PC-3 (cell line): ENCODE measurements at regions not wholly inside any gene's neighbourhood (a gene's known extent, or its start where the extent isn't known, plus 50 kb on each side); places are given as distances from the start of the nearest gene placed in this dataset.

Experiments
- CTCF ChIP-seq: fragments of 300-600 bp; sonication (generic); conservative IDR thresholded peaks from 2 replicates; pipeline ENCODE4 v1.5.1; 2017; ENCODE audit warnings: antibody characterized with exemption, low read depth, mild to moderate bottlenecking, low read length
- EZH2 ChIP-seq: fragments of 300-600 bp; sonication (generic); IDR thresholded peaks from one replicate; pipeline ENCODE4 v1.6.1; 2017; ENCODE audit warnings: antibody characterized with exemption, mild to moderate bottlenecking, low read length; ENCODE audit not compliant: unreplicated experiment
- EZH2phosphoT487 ChIP-seq: fragments of 300-600 bp; sonication (generic); IDR thresholded peaks from 2 replicates; pipeline ENCODE4 v1.6.1; 2018; ENCODE audit warnings: mild to moderate bottlenecking, antibody characterized with exemption, low read length, borderline replicate concordance

- TF ChIP-seq CTCF (no peak), EZH2 (no peak), EZH2phosphoT487 (no peak)
Measured at GRCh38 chr5:84791730-84792129, 407.1 kb upstream of the EDIL3 start.
